ENCODE measurements at regions not wholly inside any gene's neighbourhood (a gene's known extent, or its start where the extent isn't known, plus 50 kb on each side); places are given as distances from the start of the nearest gene placed in this dataset.

GRCh38 chr1:181863006-181863405 lies 198.5 kb downstream of the ZNF648 start:
- H3K27me3 ChIP-seq (ENCODE audit: control insufficient read depth, insufficient read depth, low read length) = no peaks in the 10 kb centered on the region
- H3K4me3 ChIP-seq (ENCODE audit: insufficient read depth, low read depth, low read length) = no peak overlapping the region
- DNase-seq = no peak
- H3K36me3 ChIP-seq (replicated peaks; ENCODE audit: control insufficient read depth, insufficient read depth, low read length) = no peaks in the 10 kb centered on the region

GRCh38 chr1:181858135-181858534 lies 203.4 kb downstream of the ZNF648 start:
- no peak for DNase-seq
- no peaks in the 10 kb centered on the region for H3K27me3 ChIP-seq (ENCODE audit: control insufficient read depth, insufficient read depth, low read length)
- H3K36me3 ChIP-seq (replicated peaks; ENCODE audit: control insufficient read depth, insufficient read depth, low read length) = no peaks in the 10 kb centered on the region
- H3K4me3 ChIP-seq (ENCODE audit: insufficient read depth, low read depth, low read length) = no peak overlapping the region

Measured in H7 (cell line).